GM12864 (cell line): ENCODE measurements at regions not wholly inside any gene's neighbourhood (a gene's known extent, or its start where the extent isn't known, plus 50 kb on each side); places are given as distances from the start of the nearest gene placed in this dataset.

ENCODE experiments used
- DNase-seq: peaks from one replicate; pipeline ENCODE4 v3.0.0-alpha.2; 2011; ENCODE audit warnings: low read depth
- H3K4me3 ChIP-seq: 2 replicates; pipeline ENCODE4 v1.5.1; 2011; ENCODE audit warnings: mild to moderate bottlenecking, low read depth, low read length, control low read depth
- CTCF ChIP-seq: IDR thresholded peaks from 2 replicates; pipeline ENCODE4 v1.5.1; 2011; ENCODE audit warnings: low read depth, mild to moderate bottlenecking, moderate library complexity, low read length, control low read depth, inconsistent platforms; ENCODE audit errors: missing control alignments

GRCh38 chr5:73333944-73334703 lies 114.5 kb downstream of the FOXD1 start:
- DNase-seq, result no peak
- H3K4me3 ChIP-seq, result no peak overlapping the region
- no peak for TF ChIP-seq CTCF

GRCh38 chr5:73330613-73331012 lies 118.0 kb downstream of the FOXD1 start:
- DNase-seq, result no peak
- H3K4me3 ChIP-seq, result no peak overlapping the region
- no peak for TF ChIP-seq CTCF

GRCh38 chr5:73328640-73329039 lies 119.9 kb downstream of the FOXD1 start:
- H3K4me3 ChIP-seq, result no peak overlapping the region
- TF ChIP-seq CTCF, result no peak
- DNase-seq, result no peak

- TF ChIP-seq CTCF, result no peak
- DNase-seq, result no peak
Measured at GRCh38 chr5:73327908-73328455, 120.6 kb downstream of the FOXD1 start.

DNA sequence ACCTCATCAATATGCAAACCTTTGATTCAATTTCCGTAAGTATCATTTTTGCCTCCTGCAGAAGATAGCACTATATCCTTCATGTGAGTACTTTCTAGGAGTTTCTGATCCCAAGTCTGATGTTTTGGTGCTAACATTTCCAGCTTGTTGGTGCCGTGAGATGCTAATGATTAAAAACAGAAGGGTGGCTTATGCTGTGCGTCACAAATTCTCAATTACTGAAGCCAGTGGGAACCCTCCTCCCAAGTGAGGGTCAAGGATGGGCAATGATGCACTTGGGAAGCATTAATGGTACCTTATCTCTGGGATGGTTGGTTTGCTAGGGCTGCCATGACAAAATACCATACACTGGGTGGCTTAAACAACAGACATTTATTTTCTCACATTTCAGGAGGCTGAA lies 123.0 kb downstream of the FOXD1 start:
- no peak for DNase-seq
- no peak for TF ChIP-seq CTCF
- no peak overlapping the region for H3K4me3 ChIP-seq

More at GRCh38 chr5:73327908-73328455, 120.6 kb downstream of the FOXD1 start:
- no peak overlapping the region for H3K4me3 ChIP-seq

DNA sequence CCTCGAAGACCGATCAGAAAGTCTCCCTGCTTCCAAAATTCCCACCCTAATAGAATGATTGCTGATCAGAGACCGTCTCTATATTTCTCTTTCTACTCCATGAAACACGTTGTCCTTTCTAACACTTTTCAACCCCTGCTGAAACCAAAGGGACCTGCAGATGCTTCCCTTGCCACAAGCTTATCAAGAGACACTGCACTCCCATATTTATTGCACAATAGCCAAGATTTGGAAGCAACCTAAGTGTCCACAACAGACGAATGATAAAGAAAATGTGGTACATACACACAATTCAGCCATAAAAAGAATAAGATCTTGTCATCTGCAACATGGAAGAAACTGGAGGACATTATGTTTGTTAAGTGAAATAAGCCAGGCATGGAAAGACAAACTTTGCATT lies 125.1 kb downstream of the FOXD1 start:
- no peak for TF ChIP-seq CTCF
- DNase-seq, result no peak

More for the DNA sequence above, 125.1 kb downstream of the FOXD1 start:
- no peak overlapping the region for H3K4me3 ChIP-seq
